ENCODE measurements at regions not wholly inside any gene's neighbourhood (a gene's known extent, or its start where the extent isn't known, plus 50 kb on each side); places are given as distances from the start of the nearest gene placed in this dataset.

GRCh38 chr3:157660847-157661246, 157.6 kb upstream of the VEPH1 start:
- H3K4me3 ChIP-seq (ENCODE audit: low read length) = no peak overlapping the region
- no peak for TF ChIP-seq CTCF (IDR thresholded peaks at IDR 0.05; ENCODE audit: insufficient read depth, low read depth, low read length, missing control alignments)
- no peak for DNase-seq (ENCODE audit: low read depth)

GRCh38 chr3:157652366-157652765, 149.2 kb upstream of the VEPH1 start:
- no peak for TF ChIP-seq CTCF (IDR thresholded peaks at IDR 0.05; ENCODE audit: insufficient read depth, low read depth, low read length, missing control alignments)
- DNase-seq (ENCODE audit: low read depth) = no peak
- no peak overlapping the region for H3K4me3 ChIP-seq (ENCODE audit: low read length)

GRCh38 chr3:157650699-157651098, 147.5 kb upstream of the VEPH1 start:
- no peak for DNase-seq (ENCODE audit: low read depth)
- TF ChIP-seq CTCF (IDR thresholded peaks at IDR 0.05; ENCODE audit: insufficient read depth, low read depth, low read length, missing control alignments) = no peak
- no peak overlapping the region for H3K4me3 ChIP-seq (ENCODE audit: low read length)

GRCh38 chr3:157650172-157650571, 147.0 kb upstream of the VEPH1 start:
- TF ChIP-seq CTCF (IDR thresholded peaks at IDR 0.05; ENCODE audit: insufficient read depth, low read depth, low read length, missing control alignments) = no peak
- no peak overlapping the region for H3K4me3 ChIP-seq (ENCODE audit: low read length)
- no peak for DNase-seq (ENCODE audit: low read depth)

GRCh38 chr3:157649511-157649910, 146.3 kb upstream of the VEPH1 start:
- TF ChIP-seq CTCF (IDR thresholded peaks at IDR 0.05; ENCODE audit: insufficient read depth, low read depth, low read length, missing control alignments) = no peak
- H3K4me3 ChIP-seq (ENCODE audit: low read length) = no peak overlapping the region

GRCh38 chr3:157647820-157648219, 144.6 kb upstream of the VEPH1 start:
- no peak for TF ChIP-seq CTCF (IDR thresholded peaks at IDR 0.05; ENCODE audit: insufficient read depth, low read depth, low read length, missing control alignments)
- H3K4me3 ChIP-seq (ENCODE audit: low read length) = no peak overlapping the region
- no peak for DNase-seq (ENCODE audit: low read depth)

More at GRCh38 chr3:157649511-157649910, 146.3 kb upstream of the VEPH1 start:
- DNase-seq (ENCODE audit: low read depth) = no peak

- no peak for DNase-seq (ENCODE audit: low read depth)
- H3K4me3 ChIP-seq (ENCODE audit: low read length) = no peak overlapping the region
- TF ChIP-seq CTCF (IDR thresholded peaks at IDR 0.05; ENCODE audit: insufficient read depth, low read depth, low read length, missing control alignments) = no peak
These were observed 136.7 kb upstream of the VEPH1 start for GRCh38 chr3:157639756-157640426.

Measured in epithelial cell of esophagus (primary cell).